Cardiac muscle cell (in vitro differentiated cells and primary cell): ENCODE measurements at regions not wholly inside any gene's neighbourhood (a gene's known extent, or its start where the extent isn't known, plus 50 kb on each side); places are given as distances from the start of the nearest gene placed in this dataset.

ENCODE experiments used
- DNase-seq, 2 donors: peaks; one replicate each; pipeline versions ENCODE4 v3.0.0 to v3.0.0-alpha.2; 2010 to 2017; ENCODE audit warnings: low read depth in 1 of 2, low spot score in 1 of 2
- H3K27ac ChIP-seq: fragments of 200-600 bp; sonication (generic); 2 replicates; pipeline ENCODE4 v1.5.1; 2016
- H3K27me3 ChIP-seq: fragments of 200-600 bp; sonication (generic); 2 replicates; pipeline ENCODE4 v1.6.0; 2016; ENCODE audit warnings: control low read depth
- H3K36me3 ChIP-seq: fragments of 200-600 bp; sonication (generic); 2 replicates; pipeline ENCODE4 v1.5.1; 2016; ENCODE audit warnings: control low read depth
- H3K4me1 ChIP-seq: fragments of 200-600 bp; sonication (generic); 2 replicates; pipeline ENCODE4 v1.8.1; 2017; ENCODE audit warnings: low read depth, mild to moderate bottlenecking, mixed run types
- H3K4me3 ChIP-seq: fragments of 200-600 bp; sonication (generic); 2 replicates; pipeline ENCODE4 v1.5.1; 2016; ENCODE audit warnings: mild to moderate bottlenecking
- H3K9me3 ChIP-seq: fragments of 200-600 bp; sonication (generic); 2 replicates; pipeline ENCODE4 v1.5.1; 2017; ENCODE audit warnings: low read depth, mild to moderate bottlenecking, control low read depth
- TF ChIP-seq, protein P1 (sequence below): IDR thresholded peaks from 2 replicates; pipeline ENCODE4 v1.5.1; 2012; ENCODE audit warnings: low read depth, mild to moderate bottlenecking, low read length

DNA sequence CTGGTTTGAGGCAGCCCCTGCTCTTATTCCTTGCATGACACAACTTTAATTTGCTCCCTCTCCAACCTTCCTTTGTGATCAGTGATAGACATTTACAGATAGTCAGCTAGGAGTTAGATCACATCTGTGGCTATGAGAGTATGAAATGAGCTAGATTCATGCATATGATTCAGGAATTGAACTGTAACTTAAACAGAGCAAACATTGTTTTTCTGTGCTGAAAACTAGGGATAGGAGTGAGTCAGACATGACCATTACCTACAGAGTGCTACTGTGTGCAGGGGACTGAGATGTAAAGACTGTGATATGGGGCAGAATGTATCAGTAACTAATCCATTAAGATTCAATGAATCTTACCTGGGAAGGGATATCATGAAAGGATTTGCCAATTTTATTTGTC lies 279.4 kb upstream of the SPTLC3 start:
- H3K27ac ChIP-seq: no peak overlapping the region
- H3K4me1 ChIP-seq: peaks cover 6% of the 10 kb centered on the region
- H3K4me3 ChIP-seq: no peak overlapping the region
- no peaks in the 10 kb centered on the region for H3K9me3 ChIP-seq
- no peaks in the 10 kb centered on the region for H3K27me3 ChIP-seq
- H3K36me3 ChIP-seq: no peaks in the 10 kb centered on the region
- TF ChIP-seq, protein P1, sequence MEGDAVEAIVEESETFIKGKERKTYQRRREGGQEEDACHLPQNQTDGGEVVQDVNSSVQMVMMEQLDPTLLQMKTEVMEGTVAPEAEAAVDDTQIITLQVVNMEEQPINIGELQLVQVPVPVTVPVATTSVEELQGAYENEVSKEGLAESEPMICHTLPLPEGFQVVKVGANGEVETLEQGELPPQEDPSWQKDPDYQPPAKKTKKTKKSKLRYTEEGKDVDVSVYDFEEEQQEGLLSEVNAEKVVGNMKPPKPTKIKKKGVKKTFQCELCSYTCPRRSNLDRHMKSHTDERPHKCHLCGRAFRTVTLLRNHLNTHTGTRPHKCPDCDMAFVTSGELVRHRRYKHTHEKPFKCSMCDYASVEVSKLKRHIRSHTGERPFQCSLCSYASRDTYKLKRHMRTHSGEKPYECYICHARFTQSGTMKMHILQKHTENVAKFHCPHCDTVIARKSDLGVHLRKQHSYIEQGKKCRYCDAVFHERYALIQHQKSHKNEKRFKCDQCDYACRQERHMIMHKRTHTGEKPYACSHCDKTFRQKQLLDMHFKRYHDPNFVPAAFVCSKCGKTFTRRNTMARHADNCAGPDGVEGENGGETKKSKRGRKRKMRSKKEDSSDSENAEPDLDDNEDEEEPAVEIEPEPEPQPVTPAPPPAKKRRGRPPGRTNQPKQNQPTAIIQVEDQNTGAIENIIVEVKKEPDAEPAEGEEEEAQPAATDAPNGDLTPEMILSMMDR: no peak
- DNase-seq: no peak

GRCh38 chr20:12733811-12734210 lies 275.0 kb upstream of the SPTLC3 start:
- TF ChIP-seq, protein P1: no peak
- peaks cover 9% of the 10 kb centered on the region for H3K4me1 ChIP-seq

GRCh38 chr20:12737497-12737896 lies 271.3 kb upstream of the SPTLC3 start:
- Histone ChIP-seq H3K9me3 (no peaks in the 10 kb centered on the region), H3K27me3 (no peaks in the 10 kb centered on the region), H3K27ac (no peak overlapping the region), H3K4me1 (peaks cover 7% of the 10 kb centered on the region), H3K36me3 (no peaks in the 10 kb centered on the region), H3K4me3 (no peak overlapping the region)
- TF ChIP-seq, protein P1: no peak
- no peak for DNase-seq

More at GRCh38 chr20:12733811-12734210, 275.0 kb upstream of the SPTLC3 start:
- no peak overlapping the region for H3K4me3 ChIP-seq
- H3K36me3 ChIP-seq: no peaks in the 10 kb centered on the region
- H3K27ac ChIP-seq: no peak overlapping the region
- no peak for DNase-seq
- H3K27me3 ChIP-seq: no peaks in the 10 kb centered on the region
- no peaks in the 10 kb centered on the region for H3K9me3 ChIP-seq

GRCh38 chr20:12737900-12738299 lies 270.9 kb upstream of the SPTLC3 start:
- H3K27me3 ChIP-seq: no peaks in the 10 kb centered on the region
- H3K36me3 ChIP-seq: no peaks in the 10 kb centered on the region
- no peak for DNase-seq
- TF ChIP-seq, protein P1: no peak
- no peak overlapping the region for H3K27ac ChIP-seq
- no peak overlapping the region for H3K4me3 ChIP-seq
- no peaks in the 10 kb centered on the region for H3K9me3 ChIP-seq
- peaks cover 9% of the 10 kb centered on the region for H3K4me1 ChIP-seq

DNA sequence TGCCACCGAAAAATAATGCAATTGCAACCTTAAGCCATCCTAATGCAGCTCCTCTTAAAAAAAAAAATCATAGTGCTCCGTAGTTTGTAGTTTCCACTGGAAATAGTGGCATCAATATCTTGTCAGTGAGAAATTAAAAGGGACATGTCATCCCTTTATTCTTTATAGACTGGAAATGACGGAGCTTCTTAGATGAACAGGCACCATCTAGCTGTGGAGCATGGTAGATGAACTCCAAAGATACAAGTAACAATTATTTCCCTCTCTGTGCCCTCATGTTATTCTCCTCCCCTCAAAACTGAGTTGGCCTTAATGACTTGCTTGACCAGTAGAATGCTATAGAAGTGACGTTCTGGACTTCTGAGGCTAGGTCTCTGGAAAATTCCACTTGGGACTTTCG lies 268.1 kb upstream of the SPTLC3 start:
- H3K27ac ChIP-seq: no peak overlapping the region
- H3K36me3 ChIP-seq: no peaks in the 10 kb centered on the region
- no peaks in the 10 kb centered on the region for H3K27me3 ChIP-seq

More for the DNA sequence above, 268.1 kb upstream of the SPTLC3 start:
- H3K9me3 ChIP-seq: no peaks in the 10 kb centered on the region
- no peak for DNase-seq
- H3K4me3 ChIP-seq: no peak overlapping the region
- TF ChIP-seq, protein P1: no peak
- H3K4me1 ChIP-seq: peaks cover 16% of the 10 kb centered on the region
